ENCODE measurements at regions not wholly inside any gene's neighbourhood (a gene's known extent, or its start where the extent isn't known, plus 50 kb on each side); places are given as distances from the start of the nearest gene placed in this dataset.
A peak's percentile ranks its signal among the peaks of the same experiment; 100 is the strongest.

- DNase-seq (ENCODE audit: extremely low spot score, unreplicated experiment) = no peak
- Mint-ChIP-seq H3K4me1 (ENCODE audit: unreplicated experiment) (peaks cover 6% of the 10 kb centered on the region), H3K4me3 (ENCODE audit: unreplicated experiment) (no peak overlapping the region), H3K9me3 (ENCODE audit: unreplicated experiment) (no peaks in the 10 kb centered on the region), H3K27ac (ENCODE audit: unreplicated experiment) (no peak overlapping the region), H3K27me3 (ENCODE audit: unreplicated experiment) (no peaks in the 10 kb centered on the region), H3K36me3 (ENCODE audit: unreplicated experiment) (peaks cover 3% of the 10 kb centered on the region)
- TF ChIP-seq, protein P1, sequence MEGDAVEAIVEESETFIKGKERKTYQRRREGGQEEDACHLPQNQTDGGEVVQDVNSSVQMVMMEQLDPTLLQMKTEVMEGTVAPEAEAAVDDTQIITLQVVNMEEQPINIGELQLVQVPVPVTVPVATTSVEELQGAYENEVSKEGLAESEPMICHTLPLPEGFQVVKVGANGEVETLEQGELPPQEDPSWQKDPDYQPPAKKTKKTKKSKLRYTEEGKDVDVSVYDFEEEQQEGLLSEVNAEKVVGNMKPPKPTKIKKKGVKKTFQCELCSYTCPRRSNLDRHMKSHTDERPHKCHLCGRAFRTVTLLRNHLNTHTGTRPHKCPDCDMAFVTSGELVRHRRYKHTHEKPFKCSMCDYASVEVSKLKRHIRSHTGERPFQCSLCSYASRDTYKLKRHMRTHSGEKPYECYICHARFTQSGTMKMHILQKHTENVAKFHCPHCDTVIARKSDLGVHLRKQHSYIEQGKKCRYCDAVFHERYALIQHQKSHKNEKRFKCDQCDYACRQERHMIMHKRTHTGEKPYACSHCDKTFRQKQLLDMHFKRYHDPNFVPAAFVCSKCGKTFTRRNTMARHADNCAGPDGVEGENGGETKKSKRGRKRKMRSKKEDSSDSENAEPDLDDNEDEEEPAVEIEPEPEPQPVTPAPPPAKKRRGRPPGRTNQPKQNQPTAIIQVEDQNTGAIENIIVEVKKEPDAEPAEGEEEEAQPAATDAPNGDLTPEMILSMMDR (IDR thresholded peaks at IDR 0.05) = no peak
These were observed 118.3 kb downstream of the LRIG3 start for GRCh38 chr12:58801986-58802385.

DNA sequence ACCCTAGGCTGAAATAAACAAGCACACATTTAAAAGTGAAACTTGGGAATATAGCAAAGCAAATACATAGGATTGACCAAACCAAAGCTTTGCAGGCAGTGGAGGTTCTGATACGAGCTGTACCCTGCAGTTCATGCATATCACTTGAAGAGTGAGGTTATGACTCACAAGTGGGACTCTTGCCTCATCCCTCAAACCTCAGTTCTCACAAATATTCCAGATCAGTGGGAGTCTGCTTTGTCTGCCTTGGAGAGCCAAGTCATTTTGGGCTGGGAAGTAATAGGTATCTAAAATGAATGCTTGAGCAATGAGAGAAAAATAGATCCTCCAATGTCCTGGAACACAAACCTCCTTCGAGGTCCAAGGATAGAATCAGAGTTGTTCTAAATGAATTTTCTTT, 116.4 kb downstream of the LRIG3 start:
- no peak for DNase-seq (ENCODE audit: extremely low spot score, unreplicated experiment)
- Mint-ChIP-seq H3K36me3 (ENCODE audit: unreplicated experiment) (peaks cover 2% of the 10 kb centered on the region), H3K27me3 (ENCODE audit: unreplicated experiment) (no peaks in the 10 kb centered on the region), H3K4me1 (ENCODE audit: unreplicated experiment) (peaks cover 6% of the 10 kb centered on the region), H3K27ac (ENCODE audit: unreplicated experiment) (no peak overlapping the region), H3K9me3 (ENCODE audit: unreplicated experiment) (no peaks in the 10 kb centered on the region), H3K4me3 (ENCODE audit: unreplicated experiment) (no peak overlapping the region)
- TF ChIP-seq, protein P1 (IDR thresholded peaks at IDR 0.05) = no peak

GRCh38 chr12:58804749-58805148, 115.6 kb downstream of the LRIG3 start:
- no peak overlapping the region for H3K4me3 Mint-ChIP-seq (ENCODE audit: unreplicated experiment)
- no peaks in the 10 kb centered on the region for H3K36me3 Mint-ChIP-seq (ENCODE audit: unreplicated experiment)
- no peak overlapping the region for H3K27ac Mint-ChIP-seq (ENCODE audit: unreplicated experiment)

GRCh38 chr12:58809064-58809607, 111.2 kb downstream of the LRIG3 start:
- TF ChIP-seq, protein P1 (IDR thresholded peaks at IDR 0.05) = no peak
- DNase-seq (ENCODE audit: extremely low spot score, unreplicated experiment) = no peak
- Mint-ChIP-seq H3K4me1 (ENCODE audit: unreplicated experiment) (peaks cover 12% of the 10 kb centered on the region), H3K9me3 (ENCODE audit: unreplicated experiment) (no peaks in the 10 kb centered on the region), H3K4me3 (ENCODE audit: unreplicated experiment) (no peak overlapping the region), H3K36me3 (ENCODE audit: unreplicated experiment) (no peaks in the 10 kb centered on the region), H3K27me3 (ENCODE audit: unreplicated experiment) (no peaks in the 10 kb centered on the region), H3K27ac (ENCODE audit: unreplicated experiment) (no peak overlapping the region)

More at GRCh38 chr12:58804749-58805148, 115.6 kb downstream of the LRIG3 start:
- H3K9me3 Mint-ChIP-seq (ENCODE audit: unreplicated experiment) = no peaks in the 10 kb centered on the region
- H3K4me1 Mint-ChIP-seq (ENCODE audit: unreplicated experiment) = peaks cover 6% of the 10 kb centered on the region
- DNase-seq (ENCODE audit: extremely low spot score, unreplicated experiment) = no peak
- H3K27me3 Mint-ChIP-seq (ENCODE audit: unreplicated experiment) = no peaks in the 10 kb centered on the region
- TF ChIP-seq, protein P1 (IDR thresholded peaks at IDR 0.05) = peak; percentile 33

GRCh38 chr12:58811346-58811745, 109.0 kb downstream of the LRIG3 start:
- Mint-ChIP-seq H3K27me3 (ENCODE audit: unreplicated experiment) (no peaks in the 10 kb centered on the region), H3K9me3 (ENCODE audit: unreplicated experiment) (no peaks in the 10 kb centered on the region), H3K4me1 (ENCODE audit: unreplicated experiment) (peaks cover 17% of the 10 kb centered on the region), H3K27ac (ENCODE audit: unreplicated experiment) (no peak overlapping the region), H3K4me3 (ENCODE audit: unreplicated experiment) (no peak overlapping the region), H3K36me3 (ENCODE audit: unreplicated experiment) (no peaks in the 10 kb centered on the region)
- no peak for DNase-seq (ENCODE audit: extremely low spot score, unreplicated experiment)
- TF ChIP-seq, protein P1 (IDR thresholded peaks at IDR 0.05) = no peak

Data from osteocyte (in vitro differentiated cells).